GM23248 (cell line): ENCODE measurements at regions not wholly inside any gene's neighbourhood (a gene's known extent, or its start where the extent isn't known, plus 50 kb on each side); places are given as distances from the start of the nearest gene placed in this dataset.

Experiments used
- DNase-seq: peaks from one replicate; pipeline ENCODE4 v3.0.0-alpha.2; 2015
- H2AFZ ChIP-seq: fragments of 200-600 bp; sonication (generic); 2 replicates; pipeline ENCODE4 v1.6.1; 2016; ENCODE audit warnings: antibody characterized with exemption
- H3F3A ChIP-seq: fragments of 200-600 bp; sonication (generic); 2 replicates; pipeline ENCODE4 v1.6.1; 2016; ENCODE audit warnings: mild to moderate bottlenecking, antibody characterized with exemption, mixed run types; ENCODE audit not compliant: insufficient read depth
- H3K27ac ChIP-seq: fragments of 200-600 bp; sonication (generic); 2 replicates; pipeline ENCODE4 v1.5.1; 2016; ENCODE audit warnings: mild to moderate bottlenecking
- H3K27me3 ChIP-seq: fragments of 200-600 bp; sonication (generic); replicated peaks from 2 replicates; pipeline ENCODE4 v1.6.1; 2016; ENCODE audit warnings: mild to moderate bottlenecking; ENCODE audit not compliant: insufficient read depth
- H3K36me3 ChIP-seq: fragments of 200-600 bp; sonication (generic); 2 replicates; pipeline ENCODE4 v1.6.1; 2016; ENCODE audit warnings: low read depth, mild to moderate bottlenecking
- H3K4me1 ChIP-seq: fragments of 200-600 bp; sonication (generic); 2 replicates; pipeline ENCODE4 v1.6.1; 2016; ENCODE audit warnings: mild to moderate bottlenecking; ENCODE audit not compliant: insufficient read depth
- H3K4me2 ChIP-seq: fragments of 200-600 bp; sonication (generic); one replicate; pipeline ENCODE4 v1.6.1; 2016; ENCODE audit warnings: mild to moderate bottlenecking; ENCODE audit not compliant: unreplicated experiment
- H3K4me3 ChIP-seq: fragments of 200-600 bp; sonication (generic); 2 replicates; pipeline ENCODE4 v1.5.1; 2016; ENCODE audit warnings: mild to moderate bottlenecking
- H3K79me2 ChIP-seq: fragments of 200-600 bp; sonication (generic); 2 replicates; pipeline ENCODE4 v1.6.1; 2016; ENCODE audit warnings: mild to moderate bottlenecking; ENCODE audit not compliant: insufficient read depth
- H3K9ac ChIP-seq: fragments of 200-600 bp; sonication (generic); 2 replicates; pipeline ENCODE4 v1.6.1; 2016; ENCODE audit warnings: mild to moderate bottlenecking
- H3K9me2 ChIP-seq: fragments of 200-600 bp; sonication (generic); 2 replicates; pipeline ENCODE4 v1.6.1; 2016; ENCODE audit warnings: mixed run types, mild to moderate bottlenecking, moderate library complexity; ENCODE audit not compliant: insufficient read depth
- H3K9me3 ChIP-seq: fragments of 200-600 bp; sonication (generic); one replicate; pipeline ENCODE4 v1.6.1; 2017; ENCODE audit warnings: low read depth
- H4K20me1 ChIP-seq: fragments of 200-600 bp; sonication (generic); 2 replicates; pipeline ENCODE4 v1.6.0; 2016; ENCODE audit not compliant: insufficient read depth
- EZH2 ChIP-seq: fragments of 200-600 bp; sonication (generic); IDR thresholded peaks from 2 replicates; pipeline ENCODE4 v1.6.1; 2018; ENCODE audit warnings: antibody characterized with exemption, mild to moderate bottlenecking; ENCODE audit not compliant: insufficient read depth, poor library complexity, severe bottlenecking
- EZH2phosphoT487 ChIP-seq: fragments of 200-600 bp; sonication (generic); IDR thresholded peaks from 2 replicates; pipeline ENCODE4 v1.6.1; 2018; ENCODE audit warnings: antibody characterized with exemption, moderate library complexity, mild to moderate bottlenecking, low read depth; ENCODE audit not compliant: insufficient read depth
- WGBS, 2 experiments: methylation state at CpG; one replicate each; pipeline ENCODE4 v1.1.6; 2015 to 2017; ENCODE audit warnings: low lambda C conversion rate in 2 of 2, low coverage in 1 of 2; ENCODE audit errors: missing lambda C conversion rate in 2 of 2; 5-methylcytosine and 5-hydroxymethylcytosine counted together
- in situ Hi-C: fragments of 300-500 bp; cut with MboI; formaldehyde crosslinking; loops from 2 replicates; pipeline ENCODE4 v1.15.0; 2020

- Histone ChIP-seq H3K27ac (no peak overlapping the region), H3K9me3 (no peaks in the 10 kb centered on the region), H2AFZ (no peak overlapping the region), H3K79me2 (no peaks in the 10 kb centered on the region), H3K9me2 (no peaks in the 10 kb centered on the region), H4K20me1 (no peaks in the 10 kb centered on the region), H3K27me3 (no peaks in the 10 kb centered on the region), H3K9ac (no peak overlapping the region), H3K4me1 (no peaks in the 10 kb centered on the region), H3F3A (no peaks in the 10 kb centered on the region), H3K4me3 (no peak overlapping the region), H3K4me2 (no peak overlapping the region), H3K36me3 (no peaks in the 10 kb centered on the region)
- TF ChIP-seq EZH2phosphoT487: no peak
- TF ChIP-seq EZH2: no peak
- in situ Hi-C loops: no loop called here
- DNase-seq: no peak
- 24 to 37% methylated on average over 2 of the region's 2 CpGs for WGBS, 2 experiments
Observed at GRCh38 chr14:44564908-44565307, 57.8 kb upstream of the FSCB start.
